Caco-2 (cell line): ENCODE measurements at regions not wholly inside any gene's neighbourhood (a gene's known extent, or its start where the extent isn't known, plus 50 kb on each side); places are given as distances from the start of the nearest gene placed in this dataset.

Source experiments
- BruUV-seq: library from RNA; stranded (reverse); fragments of 400-500 nt; replicated peaks from 2 replicates; lab custom pipeline; 2021; lab: Mats Ljungman, UMichigan
- CTCF ChIA-PET: fragments of 300-600 bp; sonication (Branson Sonifier 250); formaldehyde crosslinking; loops from one replicate; lab custom pipeline; 2022; ENCODE audit warnings: antibody characterized with exemption; lab: Charles Lee
- POLR2A ChIA-PET: fragments of 300-600 bp; sonication (Branson Sonifier 250); formaldehyde crosslinking; loops from one replicate; lab custom pipeline; 2022; ENCODE audit warnings: antibody characterized with exemption; lab: Charles Lee
- DNase-seq, 2 experiments: peaks; one replicate each; pipeline versions ENCODE4 v3.0.0 to v3.0.0-alpha.2; 2020 to 2022
- H3K27me3 ChIP-seq: replicated peaks from 2 replicates; pipeline ENCODE4 v1.6.0; 2011; ENCODE audit warnings: low read length; ENCODE audit not compliant: control insufficient read depth, insufficient read depth
- H3K36me3 ChIP-seq: 2 replicates; pipeline ENCODE4 v1.5.1; 2011; ENCODE audit warnings: low read length; ENCODE audit not compliant: control insufficient read depth, insufficient read depth
- H3K4me1 ChIP-seq: fragments of 250-450 bp; sonication (Bioruptor Pico); 2 replicates; pipeline ENCODE4 v1.5.1; 2020; ENCODE audit warnings: mild to moderate bottlenecking
- H3K4me3 ChIP-seq: 2 replicates; pipeline ENCODE4 v1.5.1; 2011; ENCODE audit warnings: low read depth, mild to moderate bottlenecking, control low read depth, low read length
- H3K9me3 ChIP-seq: fragments of 250-450 bp; sonication (Bioruptor Pico); 2 replicates; pipeline ENCODE4 v1.5.1; 2020; ENCODE audit warnings: mild to moderate bottlenecking, moderate library complexity
- H3K27ac Mint-ChIP-seq: one replicate; pipeline ENCODE4 v1.8.0; 2022; ENCODE audit warnings: mixed read lengths; ENCODE audit not compliant: unreplicated experiment
- H3K27me3 Mint-ChIP-seq: one replicate; pipeline ENCODE4 v1.8.0; 2022; ENCODE audit warnings: mixed read lengths; ENCODE audit not compliant: insufficient read depth, unreplicated experiment
- H3K36me3 Mint-ChIP-seq: one replicate; pipeline ENCODE4 v1.8.0; 2022; ENCODE audit warnings: mild to moderate bottlenecking, mixed read lengths; ENCODE audit not compliant: insufficient read depth, unreplicated experiment
- H3K4me1 Mint-ChIP-seq: one replicate; pipeline ENCODE4 v1.8.0; 2022; ENCODE audit warnings: low read depth, mixed read lengths; ENCODE audit not compliant: unreplicated experiment
- H3K4me3 Mint-ChIP-seq: one replicate; pipeline ENCODE4 v1.8.0; 2022; ENCODE audit warnings: mild to moderate bottlenecking, moderate library complexity, mixed read lengths; ENCODE audit not compliant: unreplicated experiment
- H3K9me3 Mint-ChIP-seq: one replicate; pipeline ENCODE4 v1.8.0; 2022; ENCODE audit warnings: mixed read lengths; ENCODE audit not compliant: unreplicated experiment
- CTCF ChIP-seq, 2 experiments: fragments of 200-600 bp in 1 of 2; IDR thresholded peaks; 1 replicate in 1 of 2; 2 replicates in 1 of 2; pipeline versions ENCODE4 v1.5.1 to v1.8.0; 2011 to 2022; ENCODE audit warnings: antibody characterized with exemption in 1 of 2, control low read depth in 1 of 2, inconsistent platforms in 1 of 2, low read depth in 1 of 2, low read length in 1 of 2, mild to moderate bottlenecking in 1 of 2, moderate library complexity in 1 of 2; ENCODE audit not compliant: insufficient read depth in 1 of 2, severe bottlenecking in 1 of 2, unreplicated experiment in 1 of 2
- intact Hi-C: fragments of 100-400 bp; cut with micrococcal nuclease; formaldehyde crosslinking; loops from one replicate; pipeline ENCODE4 v1.10.0; 2022; ENCODE audit not compliant: unreplicated experiment

GRCh38 chr18:22858121-22858520 is 75.0 kb upstream of the RBBP8 start:
- no TSS peak for BruUV-seq
- DNase-seq = no peak
- POLR2A ChIA-PET = no interaction called here
- Histone ChIP-seq H3K4me3 (no peak overlapping the region), H3K9me3 (no peaks in the 10 kb centered on the region), H3K4me1 (peaks cover 5% of the 10 kb centered on the region; the same call in 1 of the 2 replicates), H3K27me3 (no peaks in the 10 kb centered on the region), H3K36me3 (no peaks in the 10 kb centered on the region)
- CTCF ChIA-PET = no interaction called here
- Mint-ChIP-seq H3K4me1 (peaks cover 6% of the 10 kb centered on the region), H3K27ac (no peak overlapping the region), H3K4me3 (no peak overlapping the region), H3K9me3 (no peaks in the 10 kb centered on the region), H3K36me3 (no peaks in the 10 kb centered on the region), H3K27me3 (no peaks in the 10 kb centered on the region)
- no peak for TF ChIP-seq CTCF (IDR thresholded peaks at IDR 0.05; ENCODE audit: insufficient read depth in 1 of 2, low read depth in 1 of 2, low read length in 1 of 2, severe bottlenecking in 1 of 2, unreplicated experiment in 1 of 2)
- intact Hi-C loops = no loop called here

GRCh38 chr18:22860807-22861206 is 72.3 kb upstream of the RBBP8 start:
- DNase-seq = no peak
- TF ChIP-seq CTCF (IDR thresholded peaks at IDR 0.05; ENCODE audit: insufficient read depth in 1 of 2, low read depth in 1 of 2, low read length in 1 of 2, severe bottlenecking in 1 of 2, unreplicated experiment in 1 of 2) = no peak
- POLR2A ChIA-PET = no interaction called here
- no TSS peak for BruUV-seq
- intact Hi-C loops = no loop called here
- no peaks in the 10 kb centered on the region for H3K27me3 Mint-ChIP-seq
- no peak overlapping the region for H3K27ac Mint-ChIP-seq
- H3K36me3 ChIP-seq = no peaks in the 10 kb centered on the region
- no peaks in the 10 kb centered on the region for H3K9me3 ChIP-seq
- CTCF ChIA-PET = no interaction called here
- no peaks in the 10 kb centered on the region for H3K9me3 Mint-ChIP-seq
- no peak overlapping the region for H3K4me3 ChIP-seq
- H3K4me1 ChIP-seq = peaks cover 4% of the 10 kb centered on the region; the same call in 1 of the 2 replicates
- no peak overlapping the region for H3K4me3 Mint-ChIP-seq
- H3K36me3 Mint-ChIP-seq = no peaks in the 10 kb centered on the region
- peaks cover 6% of the 10 kb centered on the region for H3K4me1 Mint-ChIP-seq
- no peaks in the 10 kb centered on the region for H3K27me3 ChIP-seq

GRCh38 chr18:22865354-22866116 is 67.6 kb upstream of the RBBP8 start:
- Mint-ChIP-seq H3K36me3 (no peaks in the 10 kb centered on the region), H3K9me3 (no peaks in the 10 kb centered on the region), H3K4me3 (no peak overlapping the region), H3K27ac (no peak overlapping the region), H3K4me1 (no peaks in the 10 kb centered on the region), H3K27me3 (no peaks in the 10 kb centered on the region)
- Histone ChIP-seq H3K4me3 (no peak overlapping the region), H3K9me3 (no peaks in the 10 kb centered on the region), H3K4me1 (peaks cover 4% of the 10 kb centered on the region; the same call in 1 of the 2 replicates), H3K36me3 (no peaks in the 10 kb centered on the region), H3K27me3 (no peaks in the 10 kb centered on the region)
- POLR2A ChIA-PET = no interaction called here
- CTCF ChIA-PET = no interaction called here
- TF ChIP-seq CTCF (IDR thresholded peaks at IDR 0.05; ENCODE audit: insufficient read depth in 1 of 2, low read depth in 1 of 2, low read length in 1 of 2, severe bottlenecking in 1 of 2, unreplicated experiment in 1 of 2) = no peak
- no TSS peak for BruUV-seq
- intact Hi-C loops = no loop called here
- DNase-seq = no peak
